Activated naive CD4-positive, alpha-beta T cell treated with anti-CD3 and anti-CD28 coated beads, Interleukin-2, amount 50 U/mL, for 24 hours (primary cell): ENCODE measurements at regions not wholly inside any gene's neighbourhood (a gene's known extent, or its start where the extent isn't known, plus 50 kb on each side); places are given as distances from the start of the nearest gene placed in this dataset.

Experiments
- H3K27ac Mint-ChIP-seq: one replicate; pipeline ENCODE4 v1.8.0; 2021; ENCODE audit warnings: mild to moderate bottlenecking, mixed read lengths
- H3K27me3 Mint-ChIP-seq: one replicate; pipeline ENCODE4 v1.8.0; 2021; ENCODE audit warnings: mixed read lengths
- H3K36me3 Mint-ChIP-seq: one replicate; pipeline ENCODE4 v1.8.0; 2021; ENCODE audit warnings: mixed read lengths
- H3K4me1 Mint-ChIP-seq: one replicate; pipeline ENCODE4 v1.8.0; 2021; ENCODE audit warnings: mixed read lengths
- H3K4me3 Mint-ChIP-seq: one replicate; pipeline ENCODE4 v1.8.0; 2021; ENCODE audit warnings: mild to moderate bottlenecking, mixed read lengths
- H3K9me3 Mint-ChIP-seq: one replicate; pipeline ENCODE4 v1.8.0; 2021; ENCODE audit warnings: mixed read lengths

DNA sequence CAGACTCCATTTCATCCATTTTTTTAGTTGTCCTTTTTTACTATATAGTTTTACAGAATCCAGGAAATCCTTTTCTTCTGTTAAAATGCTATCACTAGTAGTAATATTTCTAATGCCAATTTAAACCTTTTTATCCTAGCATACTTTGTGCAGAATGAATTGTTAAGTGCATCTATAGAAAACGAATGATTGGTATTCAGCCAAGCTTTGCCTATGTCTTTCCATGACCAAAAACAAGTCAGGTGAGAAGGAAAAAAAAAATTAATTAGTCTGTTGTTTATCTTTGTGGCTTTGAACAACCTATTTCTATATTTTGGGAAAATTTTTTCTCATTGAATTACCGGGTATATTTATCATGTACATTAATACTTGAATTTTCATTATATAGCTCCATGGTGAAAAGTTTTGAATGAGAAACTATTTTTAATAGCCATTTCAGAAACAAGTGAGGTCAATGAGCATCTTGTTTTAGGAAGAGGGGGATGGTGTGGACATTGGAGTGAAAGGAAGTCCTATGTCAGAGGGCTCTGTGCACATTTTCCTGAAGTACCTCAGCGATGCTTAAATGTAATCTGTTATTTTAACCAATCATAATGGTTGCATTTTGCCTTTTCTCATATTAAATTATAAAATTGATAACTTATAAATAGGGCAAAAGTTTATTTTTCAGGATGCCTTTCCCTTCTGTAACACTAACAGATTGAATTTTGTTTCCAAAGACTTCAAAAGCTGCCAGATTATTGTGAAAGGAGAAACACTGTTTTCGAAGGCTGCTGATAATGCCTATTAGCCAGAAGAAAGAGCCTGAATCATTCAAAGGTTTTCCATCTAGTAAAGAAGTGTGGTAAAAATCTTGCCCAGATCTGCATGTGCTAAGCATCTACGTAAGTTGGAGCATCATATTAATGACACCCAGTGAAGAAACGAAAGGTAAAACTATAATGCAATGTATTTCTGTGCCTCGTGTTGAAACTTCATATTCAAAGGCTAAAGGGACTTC lies 73.8 kb upstream of the S1PR1 start:
- H3K36me3 Mint-ChIP-seq = no peaks in the 10 kb centered on the region
- H3K27me3 Mint-ChIP-seq = no peaks in the 10 kb centered on the region
- H3K4me3 Mint-ChIP-seq = no peak overlapping the region
- H3K9me3 Mint-ChIP-seq = peaks cover 5% of the 10 kb centered on the region
- H3K4me1 Mint-ChIP-seq = peaks cover 19% of the 10 kb centered on the region
- H3K27ac Mint-ChIP-seq = no peak overlapping the region

DNA sequence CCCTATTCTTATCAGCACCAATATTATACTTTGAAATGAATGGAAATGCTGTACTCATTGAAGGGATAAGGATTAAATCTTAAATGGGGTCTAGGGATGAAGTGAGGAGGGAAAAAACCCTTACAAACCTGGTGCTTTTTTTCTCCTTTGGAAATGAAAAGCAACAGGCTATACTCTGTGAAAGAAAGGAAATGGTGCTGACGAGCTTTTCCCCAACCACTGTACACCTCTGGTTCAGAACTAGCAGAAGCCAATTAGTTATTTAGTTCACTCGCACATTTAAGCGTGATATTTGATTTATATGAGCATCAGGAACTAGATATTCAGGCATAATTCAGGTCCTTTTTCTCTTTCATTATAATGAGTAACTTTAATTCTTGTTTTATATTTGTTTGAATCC lies 74.5 kb upstream of the S1PR1 start:
- no peak overlapping the region for H3K4me3 Mint-ChIP-seq
- H3K4me1 Mint-ChIP-seq = peaks cover 12% of the 10 kb centered on the region
- H3K27ac Mint-ChIP-seq = no peak overlapping the region
- H3K27me3 Mint-ChIP-seq = no peaks in the 10 kb centered on the region
- no peaks in the 10 kb centered on the region for H3K36me3 Mint-ChIP-seq
- no peaks in the 10 kb centered on the region for H3K9me3 Mint-ChIP-seq

DNA sequence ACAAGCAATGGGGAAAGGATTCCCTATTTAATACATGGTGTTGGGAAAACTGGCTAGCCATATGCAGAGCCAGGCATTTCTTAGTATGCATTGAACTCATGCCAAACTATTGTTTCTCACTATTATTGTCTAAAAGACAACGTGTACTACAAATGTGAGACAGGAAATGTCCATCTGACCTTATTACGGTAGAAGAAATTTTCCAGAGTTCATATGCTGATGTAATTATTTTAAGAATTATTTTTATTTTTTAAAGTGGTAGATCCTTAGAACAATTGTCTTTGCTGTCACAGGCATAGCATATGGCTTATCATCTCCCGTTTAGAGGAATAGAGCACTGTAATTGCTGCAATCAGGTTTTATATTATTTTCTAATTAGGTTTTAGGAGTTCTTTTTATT lies 75.2 kb upstream of the S1PR1 start:
- H3K4me3 Mint-ChIP-seq = no peak overlapping the region
- peaks cover 8% of the 10 kb centered on the region for H3K4me1 Mint-ChIP-seq
- no peaks in the 10 kb centered on the region for H3K27me3 Mint-ChIP-seq
- H3K27ac Mint-ChIP-seq = no peak overlapping the region
- no peaks in the 10 kb centered on the region for H3K9me3 Mint-ChIP-seq
- no peaks in the 10 kb centered on the region for H3K36me3 Mint-ChIP-seq

DNA sequence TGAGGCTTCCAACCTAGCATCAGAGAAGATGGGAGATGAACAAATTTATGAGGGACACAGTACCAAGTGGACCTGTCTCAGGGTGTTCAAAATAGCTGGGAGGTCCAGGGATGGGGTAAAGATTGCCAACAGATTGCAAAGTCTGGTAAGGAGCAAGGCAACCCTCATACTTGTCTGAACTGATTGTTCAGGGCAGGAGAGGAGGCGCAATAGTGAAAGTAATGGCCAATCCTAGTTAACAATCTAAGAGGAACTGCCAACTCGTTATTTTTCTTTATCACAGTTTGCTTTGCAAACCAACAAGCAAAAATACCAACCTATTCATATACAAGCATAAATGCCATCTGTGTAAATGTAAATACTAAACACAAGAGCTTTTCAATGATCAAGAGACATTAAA lies 78.4 kb upstream of the S1PR1 start:
- H3K9me3 Mint-ChIP-seq = no peaks in the 10 kb centered on the region
- H3K4me1 Mint-ChIP-seq = peaks cover 12% of the 10 kb centered on the region
- H3K27ac Mint-ChIP-seq = no peak overlapping the region
- H3K4me3 Mint-ChIP-seq = no peak overlapping the region
- H3K27me3 Mint-ChIP-seq = no peaks in the 10 kb centered on the region
- no peaks in the 10 kb centered on the region for H3K36me3 Mint-ChIP-seq

DNA sequence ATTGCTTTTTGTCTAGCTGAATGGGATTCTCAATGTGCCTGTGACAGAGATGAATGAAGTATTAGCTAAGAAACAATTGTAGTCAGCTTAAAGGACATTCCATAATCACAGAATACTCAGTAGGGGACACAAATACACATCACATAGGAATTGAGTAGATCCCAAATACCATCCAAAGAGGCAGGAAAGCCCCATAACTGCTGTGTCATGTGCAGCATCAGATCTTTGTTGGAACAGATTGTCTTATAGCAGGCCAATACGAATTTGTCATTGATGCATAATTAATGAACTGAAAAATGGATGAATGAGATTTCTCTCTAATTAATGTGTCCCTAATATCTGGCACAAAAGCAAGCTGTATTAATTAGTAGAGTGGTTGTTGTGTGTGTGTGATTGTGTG lies 82.3 kb upstream of the S1PR1 start:
- Mint-ChIP-seq H3K27me3 (no peaks in the 10 kb centered on the region), H3K27ac (no peak overlapping the region), H3K9me3 (no peaks in the 10 kb centered on the region), H3K4me3 (no peak overlapping the region), H3K36me3 (no peaks in the 10 kb centered on the region), H3K4me1 (peaks cover 30% of the 10 kb centered on the region)

DNA sequence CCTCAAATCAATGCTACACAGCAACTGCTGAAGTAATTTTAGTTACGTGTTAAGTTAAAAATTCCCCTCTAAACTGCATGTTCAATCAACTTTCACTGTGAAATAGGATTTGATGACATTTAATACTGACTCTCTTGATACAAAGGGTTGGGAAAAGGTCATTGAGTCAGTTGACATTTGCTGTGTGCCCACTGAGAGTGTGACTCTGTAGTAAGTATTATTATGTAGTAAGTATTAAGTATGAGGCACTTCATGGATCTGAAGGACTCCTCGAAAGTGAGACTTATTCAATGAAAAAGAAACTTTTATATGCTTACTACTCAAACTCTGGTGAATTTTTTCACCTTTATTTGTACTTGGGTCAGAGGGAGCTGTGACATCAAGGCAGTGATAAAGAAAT lies 83.1 kb upstream of the S1PR1 start:
- Mint-ChIP-seq H3K36me3 (no peaks in the 10 kb centered on the region), H3K4me1 (peaks cover 37% of the 10 kb centered on the region), H3K27ac (peak overlapping the region; percentile 20), H3K27me3 (no peaks in the 10 kb centered on the region), H3K4me3 (no peak overlapping the region), H3K9me3 (no peaks in the 10 kb centered on the region)

DNA sequence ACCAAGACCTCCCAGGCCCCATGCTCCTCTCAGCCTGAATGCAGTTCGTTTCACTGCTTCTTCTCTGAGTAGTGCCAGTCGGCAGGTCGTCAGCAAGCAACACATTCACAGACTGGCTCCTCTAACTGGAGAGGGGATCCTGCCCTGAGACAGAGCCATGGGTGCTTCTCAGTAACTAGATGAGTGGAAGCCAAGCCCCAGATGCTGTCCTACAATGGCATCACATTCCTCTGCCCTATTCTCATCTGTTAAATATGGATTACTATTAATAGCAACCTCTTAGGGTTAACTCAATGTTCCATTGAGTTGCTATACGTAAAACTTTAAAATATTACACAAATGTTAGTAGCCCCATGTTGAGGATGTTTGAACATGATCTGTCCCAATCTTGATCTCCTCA lies 84.2 kb upstream of the S1PR1 start:
- H3K36me3 Mint-ChIP-seq = no peaks in the 10 kb centered on the region
- H3K9me3 Mint-ChIP-seq = no peaks in the 10 kb centered on the region
- H3K4me1 Mint-ChIP-seq = peaks cover 37% of the 10 kb centered on the region
- no peaks in the 10 kb centered on the region for H3K27me3 Mint-ChIP-seq
- no peak overlapping the region for H3K27ac Mint-ChIP-seq
- H3K4me3 Mint-ChIP-seq = no peak overlapping the region

DNA sequence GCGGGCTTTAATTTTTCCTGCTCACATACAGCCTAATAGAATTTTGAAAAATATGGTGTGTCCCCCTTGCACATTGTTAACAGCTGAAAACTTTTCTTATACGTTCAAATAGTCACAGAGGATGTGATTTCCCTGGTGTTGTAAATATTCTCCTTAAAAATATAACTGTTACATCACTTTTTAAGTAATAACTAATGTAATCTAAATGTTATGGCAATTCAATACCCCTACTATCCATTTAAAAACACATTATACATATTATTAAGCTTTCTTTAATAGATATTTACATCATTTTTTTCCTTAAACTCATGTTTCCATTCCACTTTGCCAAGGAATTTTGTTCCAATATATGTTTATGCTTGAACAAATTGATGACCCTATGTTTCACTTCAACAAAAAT lies 85.5 kb upstream of the S1PR1 start:
- no peaks in the 10 kb centered on the region for H3K9me3 Mint-ChIP-seq
- H3K4me1 Mint-ChIP-seq = peaks cover 37% of the 10 kb centered on the region

DNA sequence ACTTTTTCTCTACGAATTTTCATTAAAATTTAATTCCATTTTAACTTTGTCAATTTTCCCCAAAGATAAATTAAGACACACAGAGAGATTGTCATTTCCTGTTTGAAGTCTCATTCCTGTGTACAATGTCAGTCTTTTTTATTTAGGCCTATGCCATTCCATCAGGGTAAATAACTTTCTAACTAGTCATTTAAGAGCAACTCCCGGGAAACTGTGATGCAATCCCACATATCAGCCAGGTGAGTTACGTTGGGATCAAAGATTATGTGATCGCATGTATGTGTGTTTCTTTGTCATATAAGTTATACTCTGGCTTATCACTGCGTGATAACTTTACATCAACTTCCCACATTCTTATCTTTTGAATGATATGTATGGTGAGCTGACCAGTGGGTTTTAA lies 86.1 kb upstream of the S1PR1 start:
- H3K9me3 Mint-ChIP-seq = no peaks in the 10 kb centered on the region
- H3K36me3 Mint-ChIP-seq = no peaks in the 10 kb centered on the region
- H3K4me1 Mint-ChIP-seq = peaks cover 37% of the 10 kb centered on the region
- no peaks in the 10 kb centered on the region for H3K27me3 Mint-ChIP-seq
- H3K4me3 Mint-ChIP-seq = no peak overlapping the region
- no peak overlapping the region for H3K27ac Mint-ChIP-seq

More for the DNA sequence above, 85.5 kb upstream of the S1PR1 start:
- Mint-ChIP-seq H3K4me3 (no peak overlapping the region), H3K36me3 (no peaks in the 10 kb centered on the region), H3K27ac (no peak overlapping the region), H3K27me3 (no peaks in the 10 kb centered on the region)

DNA sequence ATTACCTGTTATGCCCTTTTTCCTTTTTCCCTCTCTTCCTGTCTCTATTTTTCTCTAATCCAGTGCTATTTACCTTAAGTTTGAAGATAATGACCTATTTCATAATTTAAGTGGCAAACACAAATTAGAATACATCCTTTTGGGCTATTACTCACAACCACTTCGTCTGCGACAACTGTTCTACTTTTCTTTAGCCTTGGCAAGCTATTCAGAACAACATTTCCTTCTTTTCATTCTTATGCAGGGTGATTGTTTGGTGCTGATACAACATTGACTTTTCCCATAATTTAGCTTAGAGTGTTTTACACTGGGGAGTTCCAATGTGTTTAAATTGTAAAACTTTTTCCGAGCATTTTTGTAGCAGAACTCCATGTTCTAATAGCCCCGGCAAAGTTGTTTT lies 86.6 kb upstream of the S1PR1 start:
- Mint-ChIP-seq H3K27me3 (no peaks in the 10 kb centered on the region), H3K27ac (no peak overlapping the region), H3K36me3 (no peaks in the 10 kb centered on the region), H3K4me1 (peaks cover 37% of the 10 kb centered on the region), H3K9me3 (no peaks in the 10 kb centered on the region), H3K4me3 (no peak overlapping the region)

DNA sequence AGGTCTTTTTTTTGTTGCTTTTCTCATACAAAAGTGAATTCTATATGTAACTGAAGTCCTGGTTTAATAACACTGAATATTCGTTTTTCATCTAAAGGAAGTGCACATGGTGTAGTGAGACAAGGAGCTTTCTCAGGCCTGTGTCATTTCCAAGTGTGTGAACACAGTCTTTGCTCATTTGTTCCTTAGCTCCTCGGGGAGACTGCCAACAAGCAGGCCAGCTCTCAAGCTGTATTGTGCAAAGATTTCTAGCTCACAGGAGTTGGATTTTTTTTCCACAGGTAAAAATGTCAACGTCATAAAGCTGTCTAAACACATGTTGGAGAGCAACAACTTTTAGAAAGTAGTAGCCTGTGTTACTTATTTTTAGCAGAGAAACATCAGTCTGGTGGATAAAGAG lies 87.8 kb upstream of the S1PR1 start:
- no peak overlapping the region for H3K27ac Mint-ChIP-seq
- no peaks in the 10 kb centered on the region for H3K9me3 Mint-ChIP-seq
- no peaks in the 10 kb centered on the region for H3K27me3 Mint-ChIP-seq
- H3K4me1 Mint-ChIP-seq = peaks cover 31% of the 10 kb centered on the region
- H3K36me3 Mint-ChIP-seq = no peaks in the 10 kb centered on the region
- H3K4me3 Mint-ChIP-seq = no peak overlapping the region

DNA sequence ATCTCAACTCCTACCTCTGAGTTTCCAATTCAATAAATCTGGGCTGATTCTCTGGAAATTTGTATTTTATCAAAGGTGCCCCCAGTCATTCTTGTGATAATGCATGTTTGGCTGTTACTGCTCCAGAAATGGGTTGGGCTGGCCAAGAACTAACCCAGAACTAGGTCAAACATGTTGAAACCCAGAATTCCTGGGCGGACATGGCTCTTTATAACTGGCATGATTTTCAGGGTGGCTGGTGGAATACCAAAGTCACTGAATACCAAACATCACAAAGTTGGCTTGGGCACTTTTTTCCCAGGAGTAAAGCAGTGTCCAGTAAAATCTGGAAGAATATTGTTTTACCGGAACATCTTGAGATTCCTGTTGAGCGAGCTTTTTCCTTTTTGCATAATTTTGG lies 89.4 kb upstream of the S1PR1 start:
- Mint-ChIP-seq H3K36me3 (no peaks in the 10 kb centered on the region), H3K27me3 (no peaks in the 10 kb centered on the region), H3K27ac (no peak overlapping the region), H3K4me3 (no peak overlapping the region), H3K4me1 (peaks cover 23% of the 10 kb centered on the region), H3K9me3 (no peaks in the 10 kb centered on the region)

DNA sequence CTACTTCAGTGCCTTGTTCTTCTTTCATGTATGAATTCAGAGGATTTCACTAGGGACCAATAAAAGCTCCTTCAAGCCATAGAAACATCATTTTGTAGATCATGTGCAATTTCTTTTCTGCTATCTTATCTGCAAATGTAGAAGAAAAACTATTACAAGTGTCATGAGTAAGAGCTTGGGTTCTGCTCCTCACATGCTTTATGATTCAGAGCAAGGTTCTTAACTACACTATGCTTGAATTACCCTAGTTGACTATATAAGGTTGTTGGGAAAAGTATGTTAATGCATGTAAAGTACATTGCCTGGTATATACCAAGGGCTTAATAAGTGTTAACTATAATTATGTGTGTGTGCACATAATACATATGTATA lies 91.4 kb upstream of the S1PR1 start:
- Mint-ChIP-seq H3K27me3 (no peaks in the 10 kb centered on the region), H3K27ac (no peak overlapping the region), H3K9me3 (no peaks in the 10 kb centered on the region), H3K4me1 (peaks cover 15% of the 10 kb centered on the region), H3K4me3 (no peak overlapping the region), H3K36me3 (no peaks in the 10 kb centered on the region)

DNA sequence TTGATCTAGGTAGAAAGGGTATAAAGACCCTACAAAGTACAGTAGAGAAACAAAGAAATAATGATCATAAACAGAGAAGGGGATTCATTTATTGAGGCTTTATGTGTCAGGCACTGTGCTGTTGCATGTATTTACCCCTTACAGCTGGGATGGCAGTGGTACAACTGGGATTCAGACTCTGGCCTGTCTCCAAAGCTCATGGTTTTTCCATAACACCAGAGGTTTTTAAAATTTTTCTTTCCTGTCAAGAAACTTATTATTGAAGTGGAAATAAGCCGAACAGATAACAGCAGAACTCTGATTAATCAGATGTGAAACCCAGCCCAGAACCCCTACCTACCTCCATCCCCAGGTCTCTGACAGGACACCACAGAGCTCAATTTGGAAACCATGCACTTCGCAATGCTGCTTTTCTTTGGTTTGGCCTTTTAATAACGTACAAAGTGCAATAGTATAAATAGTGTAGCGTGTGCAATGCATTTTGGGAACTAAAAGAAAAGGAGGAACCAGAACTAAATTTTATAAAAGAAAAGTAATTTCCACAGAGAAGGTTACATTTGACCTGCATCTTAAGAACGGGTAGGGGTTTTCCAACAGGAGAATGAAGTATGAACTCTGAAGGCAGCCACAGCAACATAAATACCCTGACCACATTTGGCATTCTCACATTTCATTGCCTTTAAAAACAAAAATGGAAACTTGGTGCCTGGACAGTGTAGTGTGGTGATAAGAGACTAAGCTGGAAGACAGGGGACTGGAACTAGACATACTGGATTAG lies 92.0 kb upstream of the S1PR1 start:
- H3K4me1 Mint-ChIP-seq = peaks cover 15% of the 10 kb centered on the region
- no peaks in the 10 kb centered on the region for H3K27me3 Mint-ChIP-seq
- no peaks in the 10 kb centered on the region for H3K36me3 Mint-ChIP-seq
- H3K4me3 Mint-ChIP-seq = no peak overlapping the region
- H3K9me3 Mint-ChIP-seq = no peaks in the 10 kb centered on the region
- H3K27ac Mint-ChIP-seq = no peak overlapping the region

DNA sequence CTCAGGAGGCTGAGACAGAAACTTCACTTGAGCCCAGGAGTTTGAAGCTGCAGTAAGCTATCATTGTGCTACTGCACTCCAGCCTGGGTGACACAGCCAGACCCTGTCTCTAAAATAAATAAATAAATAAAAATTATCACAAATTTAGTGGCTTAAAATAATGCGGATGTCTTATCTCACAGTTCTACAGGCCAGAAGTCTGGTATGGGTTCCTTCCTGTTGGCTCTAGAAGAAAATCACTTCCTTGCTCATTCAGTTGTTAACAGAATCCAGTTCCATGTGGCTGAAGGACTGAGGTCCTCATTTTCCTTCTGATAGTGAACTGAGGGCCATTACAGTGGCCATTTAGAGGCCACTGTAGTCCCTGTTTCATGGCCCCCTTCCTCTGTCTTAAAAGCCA lies 94.6 kb upstream of the S1PR1 start:
- peaks cover 29% of the 10 kb centered on the region for H3K4me1 Mint-ChIP-seq
- H3K36me3 Mint-ChIP-seq = no peaks in the 10 kb centered on the region
- H3K27ac Mint-ChIP-seq = no peak overlapping the region

DNA sequence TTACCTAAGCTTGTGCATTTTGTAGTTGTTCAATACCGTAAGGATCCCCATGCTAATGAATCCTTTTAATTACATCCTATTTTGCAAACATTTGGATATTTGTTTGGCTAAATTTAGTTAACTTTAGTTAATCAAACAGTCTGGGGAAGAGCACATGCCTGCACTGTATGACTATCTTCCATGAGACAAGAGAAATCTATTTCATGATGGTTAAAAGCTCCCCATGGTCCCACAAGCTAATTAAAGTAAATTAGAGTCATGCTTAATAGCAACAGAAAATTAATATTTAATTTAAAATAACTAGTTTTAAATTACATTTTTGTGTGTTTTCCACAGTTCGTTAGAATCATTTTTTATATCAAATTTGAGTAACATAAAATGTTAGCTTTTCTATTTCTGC lies 95.4 kb upstream of the S1PR1 start:
- Mint-ChIP-seq H3K27ac (no peak overlapping the region), H3K36me3 (no peaks in the 10 kb centered on the region), H3K9me3 (no peaks in the 10 kb centered on the region), H3K4me1 (peaks cover 38% of the 10 kb centered on the region), H3K27me3 (no peaks in the 10 kb centered on the region), H3K4me3 (no peak overlapping the region)

More for the DNA sequence above, 94.6 kb upstream of the S1PR1 start:
- Mint-ChIP-seq H3K9me3 (no peaks in the 10 kb centered on the region), H3K4me3 (no peak overlapping the region), H3K27me3 (no peaks in the 10 kb centered on the region)
